ENCODE measurements at regions not wholly inside any gene's neighbourhood (a gene's known extent, or its start where the extent isn't known, plus 50 kb on each side); places are given as distances from the start of the nearest gene placed in this dataset.

- H3K27me3 ChIP-seq (ENCODE audit: insufficient read depth in 3 of 3, low read length in 2 of 3): peaks cover 0 to 5% (median 0%) of the 10 kb centered on the region in 3 donors
- WGBS, 3 donors: 67 to 76% (median 76%) methylated on average over 20 of the region's 20 CpGs
- H3K27ac ChIP-seq: no peak overlapping the region
- no peaks in the 10 kb centered on the region for H3K36me3 ChIP-seq (ENCODE audit: insufficient read depth in 1 of 2, low read depth in 1 of 2)
- H3K9me3 ChIP-seq: no peaks in the 10 kb centered on the region
- DNase-seq (no peak), ATAC-seq (no peak)
- no peak for TF ChIP-seq CTCF (IDR thresholded peaks at IDR 0.05)
- H3K4me1 ChIP-seq: no peaks in the 10 kb centered on the region
- intact Hi-C loops (cut with DNase I): no loop called here
- H3K4me3 ChIP-seq: no peak overlapping the region
Measured at GRCh38 chr12:114747012-114747858, 63.3 kb upstream of the TBX3 start.

- H3K27ac ChIP-seq: no peak overlapping the region
- TF ChIP-seq CTCF (IDR thresholded peaks at IDR 0.05): no peak
- WGBS, 3 donors: 65 to 69% (median 65%) methylated on average over 6 of the region's 6 CpGs
- no peak for ATAC-seq
- H3K9me3 ChIP-seq: no peaks in the 10 kb centered on the region
- H3K27me3 ChIP-seq (ENCODE audit: insufficient read depth in 3 of 3, low read length in 2 of 3): peaks cover 0 to 5% (median 0%) of the 10 kb centered on the region in 3 donors
- H3K36me3 ChIP-seq (ENCODE audit: insufficient read depth in 1 of 2, low read depth in 1 of 2): no peaks in the 10 kb centered on the region
- intact Hi-C loops (cut with DNase I): no loop called here
- DNase-seq: no peak
- no peaks in the 10 kb centered on the region for H3K4me1 ChIP-seq
- H3K4me3 ChIP-seq: no peak overlapping the region
Measured at GRCh38 chr12:114746297-114747011, 62.5 kb upstream of the TBX3 start.

GRCh38 chr12:114744691-114745090 is 60.7 kb upstream of the TBX3 start:
- no peaks in the 10 kb centered on the region for H3K4me1 ChIP-seq
- no peak for TF ChIP-seq CTCF (IDR thresholded peaks at IDR 0.05)
- intact Hi-C loops (cut with DNase I): no loop called here
- H3K4me3 ChIP-seq: no peak overlapping the region
- no peak overlapping the region for H3K27ac ChIP-seq
- 20 to 31% (median 29%) methylated on average over 15 of the region's 15 CpGs for WGBS, 3 donors
- no peaks in the 10 kb centered on the region for H3K36me3 ChIP-seq (ENCODE audit: insufficient read depth in 1 of 2, low read depth in 1 of 2)
- DNase-seq (no peak), ATAC-seq (peak; percentile 21 to 57 (median 33))
- H3K9me3 ChIP-seq: no peaks in the 10 kb centered on the region
- H3K27me3 ChIP-seq (ENCODE audit: insufficient read depth in 3 of 3, low read length in 2 of 3): peaks cover 0 to 4% (median 0%) of the 10 kb centered on the region in 3 donors

GRCh38 chr12:114744285-114744684 is 60.3 kb upstream of the TBX3 start:
- intact Hi-C loops (cut with DNase I): no loop called here
- whole genome bisulfite sequencing, 3 donors: 88 to 92% (median 89%) methylated on average over 6 of the region's 6 CpGs

More at GRCh38 chr12:114744285-114744684, 60.3 kb upstream of the TBX3 start:
- no peak overlapping the region for H3K27ac ChIP-seq
- H3K9me3 ChIP-seq: no peaks in the 10 kb centered on the region
- TF ChIP-seq CTCF (IDR thresholded peaks at IDR 0.05): no peak
- ATAC-seq (no peak), DNase-seq (no peak)
- no peaks in the 10 kb centered on the region for H3K36me3 ChIP-seq (ENCODE audit: insufficient read depth in 1 of 2, low read depth in 1 of 2)
- H3K27me3 ChIP-seq (ENCODE audit: insufficient read depth in 3 of 3, low read length in 2 of 3): peaks cover 0 to 4% (median 0%) of the 10 kb centered on the region in 3 donors
- H3K4me3 ChIP-seq: no peak overlapping the region
- H3K4me1 ChIP-seq: no peaks in the 10 kb centered on the region

Measured in psoas muscle (tissue), 7 donors.